Natural killer cell (primary cell): ENCODE measurements at regions not wholly inside any gene's neighbourhood (a gene's known extent, or its start where the extent isn't known, plus 50 kb on each side); places are given as distances from the start of the nearest gene placed in this dataset.

Experiments used
- ATAC-seq, 3 donors: fragments of 150-1000 bp in 2 of 3; fragments of 200-7000 bp in 1 of 3; cut with Tn5 transposase; 1 replicate in 1 of 3; 2 replicates in 2 of 3; pipeline ENCODE4 v1.10.0; 2021; ENCODE audit warnings: mild to moderate bottlenecking in 2 of 3, moderate library complexity in 2 of 3
- DNase-seq, 2 donors: peaks; one replicate each; pipeline versions ENCODE4 v3.0.0 to v3.0.0-alpha.2; 2013 to 2021; ENCODE audit warnings: mixed read lengths in 1 of 2
- H3K27ac ChIP-seq: one replicate; pipeline ENCODE4 v1.5.1; 2013; ENCODE audit warnings: mild to moderate bottlenecking, low read length
- H3K27me3 ChIP-seq: one replicate; pipeline ENCODE4 v1.6.1; 2013; ENCODE audit warnings: low read length; ENCODE audit not compliant: control insufficient read depth, insufficient read depth
- H3K36me3 ChIP-seq: one replicate; pipeline ENCODE4 v1.6.1; 2013; ENCODE audit warnings: low read length; ENCODE audit not compliant: control insufficient read depth, insufficient read depth
- H3K4me1 ChIP-seq: one replicate; pipeline ENCODE4 v1.6.1; 2013; ENCODE audit warnings: low read length; ENCODE audit not compliant: control insufficient read depth, insufficient read depth
- H3K4me3 ChIP-seq: one replicate; pipeline ENCODE4 v1.5.1; 2013; ENCODE audit warnings: low read length
- H3K9me3 ChIP-seq: one replicate; pipeline ENCODE4 v1.6.1; 2013; ENCODE audit warnings: low read length; ENCODE audit not compliant: control insufficient read depth, insufficient read depth
- H3K27ac Mint-ChIP-seq, 2 donors: one replicate each; pipeline ENCODE4 v1.8.0; 2022; ENCODE audit warnings: mild to moderate bottlenecking in 2 of 2, mixed read lengths in 2 of 2, moderate library complexity in 1 of 2
- H3K27me3 Mint-ChIP-seq, 2 donors: one replicate each; pipeline ENCODE4 v1.8.0; 2022; ENCODE audit warnings: low read depth in 2 of 2, mixed read lengths in 2 of 2
- H3K36me3 Mint-ChIP-seq: one replicate; pipeline ENCODE4 v1.8.0; 2022; ENCODE audit warnings: mixed read lengths
- H3K4me1 Mint-ChIP-seq, 2 donors: one replicate each; pipeline ENCODE4 v1.8.0; 2022; ENCODE audit warnings: mixed read lengths in 2 of 2
- H3K4me3 Mint-ChIP-seq: one replicate; pipeline ENCODE4 v1.8.0; 2022; ENCODE audit warnings: mild to moderate bottlenecking, moderate library complexity, mixed read lengths
- H3K9me3 Mint-ChIP-seq, 2 donors: one replicate each; pipeline ENCODE4 v1.8.0; 2022; ENCODE audit warnings: mixed read lengths in 2 of 2
- CTCF ChIP-seq: fragments of 200-600 bp; IDR thresholded peaks from one replicate; pipeline ENCODE4 v1.8.0; 2022; ENCODE audit warnings: antibody characterized with exemption
- WGBS: methylation state at CpG from one replicate; pipeline ENCODE4 v1.1.7; 2013; ENCODE audit warnings: missing lambda C conversion rate; ENCODE audit not compliant: insufficient coverage; 5-methylcytosine and 5-hydroxymethylcytosine counted together
- intact Hi-C: fragments of 100-400 bp; cut with micrococcal nuclease; formaldehyde crosslinking; loops from one replicate; pipeline ENCODE4 v1.14.2; 2022

- Mint-ChIP-seq H3K27ac (no peak overlapping the region), H3K4me1 (no peaks in the 10 kb centered on the region), H3K27me3 (peaks cover 2 to 10% of the 10 kb centered on the region in 2 donors), H3K9me3 (peaks cover 0 to 3% of the 10 kb centered on the region in 2 donors), H3K36me3 (no peaks in the 10 kb centered on the region), H3K4me3 (no peak overlapping the region)
- Histone ChIP-seq H3K4me3 (no peak overlapping the region), H3K4me1 (no peaks in the 10 kb centered on the region), H3K9me3 (no peaks in the 10 kb centered on the region), H3K36me3 (no peaks in the 10 kb centered on the region), H3K27me3 (peaks cover 2% of the 10 kb centered on the region), H3K27ac (no peak overlapping the region)
- TF ChIP-seq CTCF, result no peak
- DNase-seq (no peak), ATAC-seq (no peak)
- WGBS, result no CpG with 5 or more reads among the region's 1 CpG
- intact Hi-C loops, result no loop called here
Measured at GRCh38 chr1:166514067-166514466, 325.2 kb upstream of the POGK start.

GRCh38 chr1:166527752-166528151 lies 311.5 kb upstream of the POGK start:
- Mint-ChIP-seq H3K4me1 (no peaks in the 10 kb centered on the region), H3K36me3 (no peaks in the 10 kb centered on the region), H3K27me3 (peaks cover 7 to 18% of the 10 kb centered on the region in 2 donors), H3K9me3 (no peaks in the 10 kb centered on the region), H3K4me3 (no peak overlapping the region), H3K27ac (no peak overlapping the region)
- Histone ChIP-seq H3K36me3 (no peaks in the 10 kb centered on the region), H3K9me3 (no peaks in the 10 kb centered on the region), H3K27ac (no peak overlapping the region), H3K4me1 (no peaks in the 10 kb centered on the region), H3K4me3 (no peak overlapping the region), H3K27me3 (no peaks in the 10 kb centered on the region)
- DNase-seq (no peak), ATAC-seq (no peak)
- no peak for TF ChIP-seq CTCF
- intact Hi-C loops, result no loop called here
- 83% methylated on average over 2 of the region's 2 CpGs for WGBS

- no peak overlapping the region for H3K4me3 ChIP-seq
- ATAC-seq, result no peak
- intact Hi-C loops, result no loop called here
- H3K36me3 ChIP-seq, result no peaks in the 10 kb centered on the region
- no peak overlapping the region for H3K4me3 Mint-ChIP-seq
- H3K9me3 ChIP-seq, result no peaks in the 10 kb centered on the region
- no peaks in the 10 kb centered on the region for H3K4me1 Mint-ChIP-seq
- H3K27ac ChIP-seq, result no peak overlapping the region
- no peaks in the 10 kb centered on the region for H3K4me1 ChIP-seq
- H3K27ac Mint-ChIP-seq, result no peak overlapping the region
- H3K27me3 Mint-ChIP-seq, result no peaks in the 10 kb centered on the region
- H3K36me3 Mint-ChIP-seq, result no peaks in the 10 kb centered on the region
- no CpG with 5 or more reads among the region's 1 CpG for WGBS
- H3K9me3 Mint-ChIP-seq, result peaks cover 0 to 2% of the 10 kb centered on the region in 2 donors
- H3K27me3 ChIP-seq, result peaks cover 2% of the 10 kb centered on the region
- no peak for DNase-seq
- no peak for TF ChIP-seq CTCF
Measured at GRCh38 chr1:166538646-166539045, 300.6 kb upstream of the POGK start.

- H3K4me1 ChIP-seq, result no peaks in the 10 kb centered on the region
- no peak for TF ChIP-seq CTCF
- no peaks in the 10 kb centered on the region for H3K36me3 ChIP-seq
- intact Hi-C loops, result no loop called here
- no peaks in the 10 kb centered on the region for H3K36me3 Mint-ChIP-seq
- H3K27ac Mint-ChIP-seq, result no peak overlapping the region
- no peak overlapping the region for H3K4me3 Mint-ChIP-seq
- H3K9me3 ChIP-seq, result no peaks in the 10 kb centered on the region
- H3K4me3 ChIP-seq, result no peak overlapping the region
- ATAC-seq, result no peak
- H3K27me3 Mint-ChIP-seq, result no peaks in the 10 kb centered on the region
- peaks cover 3 to 4% of the 10 kb centered on the region in 2 donors for H3K9me3 Mint-ChIP-seq
- DNase-seq, result no peak
- 100% methylated on average over 1 of the region's 1 CpG for WGBS
- no peaks in the 10 kb centered on the region for H3K4me1 Mint-ChIP-seq
- no peak overlapping the region for H3K27ac ChIP-seq
- H3K27me3 ChIP-seq, result peaks cover 2% of the 10 kb centered on the region
Measured at GRCh38 chr1:166544036-166544435, 295.2 kb upstream of the POGK start.
